K562 (cell line): ENCODE measurements at regions not wholly inside any gene's neighbourhood (a gene's known extent, or its start where the extent isn't known, plus 50 kb on each side); places are given as distances from the start of the nearest gene placed in this dataset.

Experiments
- ATAC-seq: fragments of 200-7000 bp; cut with Tn5 transposase; 3 replicates; pipeline ENCODE4 v1.9.1; 2020; ENCODE audit warnings: moderate library complexity
- BruUV-seq: library from RNA; stranded (reverse); fragments of 400-500 nt; replicated peaks from 2 replicates; lab custom pipeline; 2021; lab: Mats Ljungman, UMichigan
- CTCF ChIA-PET: fragments of 300-600 bp; formaldehyde crosslinking; extraction: SDS; loops from one replicate; lab custom pipeline; 2021; ENCODE audit warnings: low intra/inter-chr PET ratio; lab: Yijun Ruan, JAX
- POLR2A ChIA-PET: fragments of 300-600, 350-650 bp; sonication (Branson Sonifier 250); formaldehyde crosslinking; extraction: SDS; loops from one replicate; lab custom pipeline; 2021; ENCODE audit warnings: antibody characterized with exemption, inconsistent platforms; lab: Yijun Ruan, JAX
- DNase-seq, 4 experiments: peaks; one replicate each; pipeline versions ENCODE4 v3.0.0 to v3.0.0-alpha.2; 2011 to 2018; ENCODE audit warnings: low spot score in 3 of 4, mixed read lengths in 3 of 4; ENCODE audit errors: extremely low read depth in 1 of 4
- FAIRE-seq: peaks from 2 replicates; lab custom pipeline; 2011; peaks lifted over from hg19 to GRCh38; lab: Jason Lieb, UNC
- H2AFZ ChIP-seq: 2 replicates; pipeline ENCODE4 v1.6.0; 2011; ENCODE audit warnings: low read depth, low read length, control low read depth, inconsistent platforms
- H3K27ac ChIP-seq: fragments of 200-600 bp; 3 replicates; pipeline ENCODE4 v1.8.0; 2011; ENCODE audit warnings: low read depth, mild to moderate bottlenecking, control low read depth, inconsistent platforms, low read length, moderate library complexity, mixed read lengths; ENCODE audit errors: extremely low read depth
- H3K27me3 ChIP-seq, 2 experiments: fragments of 300-600 bp in 1 of 2; 2 replicates in 1 of 2; 3 replicates in 1 of 2; pipeline versions ENCODE4 v1.6.0 to v1.8.0; 2011; ENCODE audit warnings: inconsistent platforms in 2 of 2, low read length in 2 of 2, mild to moderate bottlenecking in 1 of 2, mixed read lengths in 1 of 2, moderate library complexity in 1 of 2; ENCODE audit not compliant: control insufficient read depth in 2 of 2, insufficient read depth in 2 of 2
- H3K36me3 ChIP-seq: fragments of 300-600 bp; 3 replicates; pipeline ENCODE4 v1.8.0; 2011; ENCODE audit warnings: mild to moderate bottlenecking, low read length, inconsistent platforms; ENCODE audit not compliant: control insufficient read depth, insufficient read depth
- H3K4me1 ChIP-seq, 2 experiments: fragments of 200-600 bp in 1 of 2; replicated peaks in 1 of 2; 2 replicates in 1 of 2; 3 replicates in 1 of 2; pipeline versions ENCODE4 v1.5.1 to v1.8.0; 2011; ENCODE audit warnings: inconsistent platforms in 2 of 2, low read length in 2 of 2, mild to moderate bottlenecking in 1 of 2, mixed read lengths in 1 of 2, moderate library complexity in 1 of 2; ENCODE audit not compliant: control insufficient read depth in 2 of 2, insufficient read depth in 2 of 2
- H3K4me2 ChIP-seq: 2 replicates; pipeline ENCODE4 v1.6.1; 2011; ENCODE audit warnings: low read length, control low read depth, inconsistent platforms, mixed read lengths; ENCODE audit not compliant: insufficient read depth
- H3K4me3 ChIP-seq: fragments of 200-600 bp; sonication (generic), shearing (Covaris generic); 2 replicates; pipeline ENCODE4 v1.5.1; 2016; ENCODE audit warnings: control low read depth, inconsistent platforms
- H3K79me2 ChIP-seq: fragments of 200-600 bp; 3 replicates; pipeline ENCODE4 v1.8.0; 2011; ENCODE audit warnings: low read length, inconsistent platforms; ENCODE audit not compliant: control insufficient read depth, insufficient read depth
- H3K9ac ChIP-seq, 2 experiments: 2 replicates each; pipeline versions ENCODE4 v1.6.0 to v1.6.1; 2011; ENCODE audit warnings: low read depth in 2 of 2, low read length in 2 of 2, control low read depth in 1 of 2, inconsistent platforms in 1 of 2, mild to moderate bottlenecking in 1 of 2, mixed read lengths in 1 of 2; ENCODE audit not compliant: insufficient read depth in 1 of 2
- H3K9me1 ChIP-seq: one replicate; pipeline ENCODE4 v1.6.0; 2011; ENCODE audit warnings: inconsistent platforms, mild to moderate bottlenecking, low read length, moderate library complexity; ENCODE audit not compliant: control insufficient read depth, insufficient read depth
- H3K9me3 ChIP-seq: replicated peaks from 2 replicates; pipeline ENCODE4 v1.5.1; 2011; ENCODE audit warnings: low read depth, low read length, inconsistent platforms; ENCODE audit not compliant: control insufficient read depth, insufficient read depth
- H4K20me1 ChIP-seq: replicated peaks from 2 replicates; pipeline ENCODE4 v1.6.1; 2011; ENCODE audit warnings: low read length, inconsistent platforms, mixed read lengths; ENCODE audit not compliant: control insufficient read depth, insufficient read depth
- CEBPB ChIP-seq: fragments of 450-650 bp; IDR thresholded peaks from 2 replicates; pipeline ENCODE4 v1.6.1; 2016; ENCODE audit warnings: missing genetic modification characterization, missing compliant biosample characterization
- CREB1 ChIP-seq, 2 experiments: sonication (generic) in 1 of 2; formaldehyde crosslinking in 1 of 2; IDR thresholded peaks; 2 replicates each; pipeline versions ENCODE4 v1.6.1 to v1.8.0; 2012 to 2022; ENCODE audit warnings: inconsistent platforms in 1 of 2, mild to moderate bottlenecking in 1 of 2, missing genetic modification reagents in 1 of 2, moderate library complexity in 1 of 2
- EZH2 ChIP-seq: IDR thresholded peaks from 2 replicates; pipeline ENCODE4 v1.6.1; 2012; ENCODE audit warnings: low read depth, mild to moderate bottlenecking, inconsistent platforms, low read length, borderline replicate concordance
- GTF2A2 ChIP-seq: IDR thresholded peaks from 2 replicates; pipeline ENCODE4 v1.6.1; 2016; ENCODE audit warnings: mild to moderate bottlenecking, missing genetic modification characterization, missing compliant biosample characterization
- HEY1 ChIP-seq: fragments of 250-450 bp; sonication (Bioruptor Pico); IDR thresholded peaks from 2 replicates; pipeline ENCODE4 v1.5.0; 2020; ENCODE audit warnings: mild to moderate bottlenecking, moderate library complexity, borderline replicate concordance
- PKNOX1 ChIP-seq: fragments of 450-650 bp; IDR thresholded peaks from 2 replicates; pipeline ENCODE4 v1.6.1; 2016
- POLR2AphosphoS2 ChIP-seq: IDR thresholded peaks from 2 replicates; pipeline ENCODE4 v1.6.1; 2012; ENCODE audit warnings: low read length, improper control_type of control experiment
- SIN3A ChIP-seq, 2 experiments: fragments of 150-350 bp in 1 of 2; IDR thresholded peaks; 2 replicates each; pipeline ENCODE4 v1.6.1; 2011 to 2016; ENCODE audit warnings: borderline replicate concordance in 2 of 2, low read depth in 2 of 2, low read length in 2 of 2, mild to moderate bottlenecking in 2 of 2, moderate library complexity in 2 of 2; ENCODE audit not compliant: control insufficient read depth in 1 of 2
- TAF9B ChIP-seq: fragments of 450-650 bp; IDR thresholded peaks from 2 replicates; pipeline ENCODE4 v1.6.1; 2018; ENCODE audit warnings: mild to moderate bottlenecking; ENCODE audit not compliant: partially characterized antibody
- TRIM24 ChIP-seq, 2 experiments: fragments of 450-650 bp; IDR thresholded peaks; 2 replicates each; pipeline ENCODE4 v1.6.1; 2016
- WGBS: fragments of 100-300 bp; shearing (Covaris generic); methylation state at CpG from one replicate; pipeline ENCODE4 v1.1.6; 2016; ENCODE audit warnings: low coverage, mixed read lengths; ENCODE audit not compliant: insufficient coverage; ENCODE audit errors: missing lambda C conversion rate; 5-methylcytosine and 5-hydroxymethylcytosine counted together
- in situ Hi-C: fragments of 300-500 bp; cut with MboI; formaldehyde crosslinking; loops from 4 replicates; pipeline ENCODE4 v1.15.0; 2018; ENCODE audit warnings: inconsistent platforms, mixed read lengths
- intact Hi-C: fragments of 100-400 bp; cut with micrococcal nuclease; formaldehyde crosslinking; loops from 2 replicates; pipeline ENCODE4 v1.14.2; 2022

GRCh38 chr10:111506266-111507034 lies 429.6 kb downstream of the ADRA2A start:
- BruUV-seq = no TSS peak
- H3K4me1 ChIP-seq = no peaks in the 10 kb centered on the region
- no peaks in the 10 kb centered on the region for H3K79me2 ChIP-seq
- H3K9me3 ChIP-seq = no peaks in the 10 kb centered on the region
- H3K27ac ChIP-seq = no peak overlapping the region
- H3K9ac ChIP-seq = no peak overlapping the region
- in situ Hi-C loops = no loop called here
- CTCF ChIA-PET = no interaction called here
- no peaks in the 10 kb centered on the region for H4K20me1 ChIP-seq
- H3K27me3 ChIP-seq = no peaks in the 10 kb centered on the region
- WGBS = 0% methylated on average over 3 of the region's 3 CpGs
- POLR2A ChIA-PET = no interaction called here
- H3K36me3 ChIP-seq = no peaks in the 10 kb centered on the region
- no peak overlapping the region for H3K4me2 ChIP-seq
- no peak for TF ChIP-seq CEBPB
- no peak for TF ChIP-seq CREB1 (IDR thresholded peaks at IDR 0.05)
- TF ChIP-seq CREB1 (CRISPR knock-in tag; IDR thresholded peaks at IDR 0.05) = no peak
- no peak for TF ChIP-seq TRIM24 (IDR thresholded peaks at IDR 0.05)
- no peak for TF ChIP-seq PKNOX1
- no peak for TF ChIP-seq SIN3A (IDR thresholded peaks at IDR 0.05; ENCODE audit: borderline replicate concordance in 2 of 2, control insufficient read depth in 1 of 2, low read depth in 2 of 2, low read length in 2 of 2)
- no peak for TF ChIP-seq EZH2
- no peak for TF ChIP-seq TAF9B
- TF ChIP-seq POLR2AphosphoS2 = no peak
- TF ChIP-seq GTF2A2 = no peak
- no peak for TF ChIP-seq HEY1 (CRISPR knock-in tag)
- intact Hi-C loops = no loop called here
- ATAC-seq = no peak
- no peaks in the 10 kb centered on the region for H3K9me1 ChIP-seq
- no peak overlapping the region for H2AFZ ChIP-seq
- no peak for FAIRE-seq
- DNase-seq = no peak
- H3K4me3 ChIP-seq = no peak overlapping the region
